Caco-2 (cell line): ENCODE measurements at regions not wholly inside any gene's neighbourhood (a gene's known extent, or its start where the extent isn't known, plus 50 kb on each side); places are given as distances from the start of the nearest gene placed in this dataset.

Source experiments
- BruUV-seq: library from RNA; stranded (reverse); fragments of 400-500 nt; replicated peaks from 2 replicates; lab custom pipeline; 2021; lab: Mats Ljungman, UMichigan
- CTCF ChIA-PET: fragments of 300-600 bp; sonication (Branson Sonifier 250); formaldehyde crosslinking; loops from one replicate; lab custom pipeline; 2022; ENCODE audit warnings: antibody characterized with exemption; lab: Charles Lee
- POLR2A ChIA-PET: fragments of 300-600 bp; sonication (Branson Sonifier 250); formaldehyde crosslinking; loops from one replicate; lab custom pipeline; 2022; ENCODE audit warnings: antibody characterized with exemption; lab: Charles Lee
- DNase-seq, 2 experiments: peaks; one replicate each; pipeline versions ENCODE4 v3.0.0 to v3.0.0-alpha.2; 2020 to 2022
- H3K27me3 ChIP-seq: replicated peaks from 2 replicates; pipeline ENCODE4 v1.6.0; 2011; ENCODE audit warnings: low read length; ENCODE audit not compliant: control insufficient read depth, insufficient read depth
- H3K36me3 ChIP-seq: 2 replicates; pipeline ENCODE4 v1.5.1; 2011; ENCODE audit warnings: low read length; ENCODE audit not compliant: control insufficient read depth, insufficient read depth
- H3K4me1 ChIP-seq: fragments of 250-450 bp; sonication (Bioruptor Pico); 2 replicates; pipeline ENCODE4 v1.5.1; 2020; ENCODE audit warnings: mild to moderate bottlenecking
- H3K4me3 ChIP-seq: 2 replicates; pipeline ENCODE4 v1.5.1; 2011; ENCODE audit warnings: low read depth, mild to moderate bottlenecking, control low read depth, low read length
- H3K9me3 ChIP-seq: fragments of 250-450 bp; sonication (Bioruptor Pico); 2 replicates; pipeline ENCODE4 v1.5.1; 2020; ENCODE audit warnings: mild to moderate bottlenecking, moderate library complexity
- H3K27ac Mint-ChIP-seq: one replicate; pipeline ENCODE4 v1.8.0; 2022; ENCODE audit warnings: mixed read lengths; ENCODE audit not compliant: unreplicated experiment
- H3K27me3 Mint-ChIP-seq: one replicate; pipeline ENCODE4 v1.8.0; 2022; ENCODE audit warnings: mixed read lengths; ENCODE audit not compliant: insufficient read depth, unreplicated experiment
- H3K36me3 Mint-ChIP-seq: one replicate; pipeline ENCODE4 v1.8.0; 2022; ENCODE audit warnings: mild to moderate bottlenecking, mixed read lengths; ENCODE audit not compliant: insufficient read depth, unreplicated experiment
- H3K4me1 Mint-ChIP-seq: one replicate; pipeline ENCODE4 v1.8.0; 2022; ENCODE audit warnings: low read depth, mixed read lengths; ENCODE audit not compliant: unreplicated experiment
- H3K4me3 Mint-ChIP-seq: one replicate; pipeline ENCODE4 v1.8.0; 2022; ENCODE audit warnings: mild to moderate bottlenecking, moderate library complexity, mixed read lengths; ENCODE audit not compliant: unreplicated experiment
- H3K9me3 Mint-ChIP-seq: one replicate; pipeline ENCODE4 v1.8.0; 2022; ENCODE audit warnings: mixed read lengths; ENCODE audit not compliant: unreplicated experiment
- intact Hi-C: fragments of 100-400 bp; cut with micrococcal nuclease; formaldehyde crosslinking; loops from one replicate; pipeline ENCODE4 v1.10.0; 2022; ENCODE audit not compliant: unreplicated experiment
- TF ChIP-seq, protein P1 (sequence below), 2 experiments: fragments of 200-600 bp in 1 of 2; IDR thresholded peaks; 1 replicate in 1 of 2; 2 replicates in 1 of 2; pipeline versions ENCODE4 v1.5.1 to v1.8.0; 2011 to 2022; ENCODE audit warnings: antibody characterized with exemption in 1 of 2, control low read depth in 1 of 2, inconsistent platforms in 1 of 2, low read depth in 1 of 2, low read length in 1 of 2, mild to moderate bottlenecking in 1 of 2, moderate library complexity in 1 of 2; ENCODE audit not compliant: insufficient read depth in 1 of 2, severe bottlenecking in 1 of 2, unreplicated experiment in 1 of 2

DNA sequence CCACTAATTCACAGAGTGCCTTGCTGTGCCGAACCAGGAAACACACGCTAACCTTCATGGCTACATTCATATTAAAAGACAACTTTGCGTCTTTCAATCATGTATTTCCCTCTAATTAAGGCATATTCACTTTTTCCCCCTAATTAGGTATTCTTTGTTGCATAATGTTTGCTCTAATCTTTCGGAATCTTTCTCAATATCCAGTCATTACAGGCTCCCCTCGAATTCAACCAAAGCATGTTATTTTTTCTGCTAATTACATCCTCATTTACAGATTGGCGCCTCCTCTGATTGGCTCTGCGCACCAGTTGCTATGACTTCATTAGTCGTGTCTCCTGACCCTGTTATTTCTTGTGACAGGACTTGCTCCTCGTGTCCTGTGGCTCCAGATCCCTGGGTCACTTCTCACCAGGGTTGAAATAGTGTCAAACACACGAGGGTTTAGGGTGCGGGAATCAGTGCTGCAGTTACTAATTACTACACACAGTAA lies 226.7 kb upstream of the TSHZ3 start:
- Histone ChIP-seq H3K36me3 (no peaks in the 10 kb centered on the region), H3K4me1 (no peaks in the 10 kb centered on the region), H3K9me3 (no peaks in the 10 kb centered on the region), H3K27me3 (no peaks in the 10 kb centered on the region), H3K4me3 (no peak overlapping the region)
- Mint-ChIP-seq H3K4me1 (no peaks in the 10 kb centered on the region), H3K36me3 (no peaks in the 10 kb centered on the region), H3K27ac (no peak overlapping the region), H3K9me3 (no peaks in the 10 kb centered on the region), H3K4me3 (no peak overlapping the region), H3K27me3 (peaks cover 14% of the 10 kb centered on the region)
- no TSS peak for BruUV-seq
- POLR2A ChIA-PET, result no interaction called here
- CTCF ChIA-PET, result no interaction called here
- intact Hi-C loops, result no loop called here
- DNase-seq, result no peak
- TF ChIP-seq, protein P1, sequence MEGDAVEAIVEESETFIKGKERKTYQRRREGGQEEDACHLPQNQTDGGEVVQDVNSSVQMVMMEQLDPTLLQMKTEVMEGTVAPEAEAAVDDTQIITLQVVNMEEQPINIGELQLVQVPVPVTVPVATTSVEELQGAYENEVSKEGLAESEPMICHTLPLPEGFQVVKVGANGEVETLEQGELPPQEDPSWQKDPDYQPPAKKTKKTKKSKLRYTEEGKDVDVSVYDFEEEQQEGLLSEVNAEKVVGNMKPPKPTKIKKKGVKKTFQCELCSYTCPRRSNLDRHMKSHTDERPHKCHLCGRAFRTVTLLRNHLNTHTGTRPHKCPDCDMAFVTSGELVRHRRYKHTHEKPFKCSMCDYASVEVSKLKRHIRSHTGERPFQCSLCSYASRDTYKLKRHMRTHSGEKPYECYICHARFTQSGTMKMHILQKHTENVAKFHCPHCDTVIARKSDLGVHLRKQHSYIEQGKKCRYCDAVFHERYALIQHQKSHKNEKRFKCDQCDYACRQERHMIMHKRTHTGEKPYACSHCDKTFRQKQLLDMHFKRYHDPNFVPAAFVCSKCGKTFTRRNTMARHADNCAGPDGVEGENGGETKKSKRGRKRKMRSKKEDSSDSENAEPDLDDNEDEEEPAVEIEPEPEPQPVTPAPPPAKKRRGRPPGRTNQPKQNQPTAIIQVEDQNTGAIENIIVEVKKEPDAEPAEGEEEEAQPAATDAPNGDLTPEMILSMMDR (IDR thresholded peaks at IDR 0.05; ENCODE audit: insufficient read depth in 1 of 2, low read depth in 1 of 2, low read length in 1 of 2, severe bottlenecking in 1 of 2, unreplicated experiment in 1 of 2), result no peak

DNA sequence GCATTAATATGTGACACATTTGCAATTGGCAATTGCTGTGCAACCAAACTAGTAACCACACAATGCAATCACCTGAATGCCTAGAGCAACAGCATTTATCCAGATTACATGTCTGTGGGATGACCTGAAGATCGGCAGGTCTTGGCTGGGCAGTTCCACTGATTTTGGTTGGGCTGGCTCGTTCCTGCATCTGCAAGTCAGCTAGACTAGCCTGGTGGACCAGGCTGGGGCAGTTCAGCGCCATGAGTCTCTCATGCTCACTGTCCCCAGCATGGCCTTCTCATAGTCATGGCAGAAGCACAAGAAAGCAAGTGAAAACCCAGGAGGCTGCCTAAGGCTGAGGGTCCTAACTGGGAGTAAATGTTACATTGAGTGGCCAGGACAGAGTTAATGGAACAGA lies 229.1 kb upstream of the TSHZ3 start:
- BruUV-seq, result no TSS peak
- Mint-ChIP-seq H3K36me3 (no peaks in the 10 kb centered on the region), H3K27me3 (peaks cover 19% of the 10 kb centered on the region), H3K4me3 (no peak overlapping the region), H3K27ac (no peak overlapping the region), H3K9me3 (no peaks in the 10 kb centered on the region), H3K4me1 (no peaks in the 10 kb centered on the region)
- no peaks in the 10 kb centered on the region for H3K9me3 ChIP-seq
- no peak overlapping the region for H3K4me3 ChIP-seq
- H3K4me1 ChIP-seq, result no peaks in the 10 kb centered on the region
- POLR2A ChIA-PET, result no interaction called here
- no peak for DNase-seq
- H3K36me3 ChIP-seq, result no peaks in the 10 kb centered on the region
- intact Hi-C loops, result no loop called here
- no peaks in the 10 kb centered on the region for H3K27me3 ChIP-seq
- TF ChIP-seq, protein P1 (IDR thresholded peaks at IDR 0.05; ENCODE audit: insufficient read depth in 1 of 2, low read depth in 1 of 2, low read length in 1 of 2, severe bottlenecking in 1 of 2, unreplicated experiment in 1 of 2), result no peak
- CTCF ChIA-PET, result no interaction called here

DNA sequence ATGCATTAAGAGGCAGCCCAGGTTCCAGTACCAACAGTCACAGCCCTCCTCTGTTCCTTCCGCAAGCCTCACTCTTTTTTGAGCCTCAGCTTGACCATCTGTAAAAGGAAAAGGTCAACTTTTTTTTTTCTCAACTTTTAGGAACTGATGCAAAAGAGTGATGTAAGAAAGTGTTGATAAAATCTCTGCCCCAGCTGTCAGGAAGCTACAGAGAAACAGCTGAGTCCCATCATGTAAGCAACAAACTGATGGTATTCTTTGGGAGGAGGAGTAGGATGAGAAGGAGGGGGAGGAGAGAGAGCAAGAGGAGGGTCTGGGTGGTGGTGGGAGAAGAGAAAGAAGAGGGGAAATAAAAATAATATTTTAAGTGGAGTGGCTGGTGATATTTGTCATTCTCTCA lies 233.9 kb upstream of the TSHZ3 start:
- Histone ChIP-seq H3K9me3 (no peaks in the 10 kb centered on the region), H3K36me3 (no peaks in the 10 kb centered on the region), H3K27me3 (no peaks in the 10 kb centered on the region), H3K4me3 (no peak overlapping the region), H3K4me1 (no peaks in the 10 kb centered on the region)
- no TSS peak for BruUV-seq
- no peak overlapping the region for H3K27ac Mint-ChIP-seq
- H3K4me3 Mint-ChIP-seq, result no peak overlapping the region
- H3K27me3 Mint-ChIP-seq, result peaks cover 15% of the 10 kb centered on the region
- H3K36me3 Mint-ChIP-seq, result no peaks in the 10 kb centered on the region
- TF ChIP-seq, protein P1 (IDR thresholded peaks at IDR 0.05; ENCODE audit: insufficient read depth in 1 of 2, low read depth in 1 of 2, low read length in 1 of 2, severe bottlenecking in 1 of 2, unreplicated experiment in 1 of 2), result no peak
- DNase-seq, result no peak
- H3K4me1 Mint-ChIP-seq, result no peaks in the 10 kb centered on the region
- intact Hi-C loops, result no loop called here
- ChIA-PET POLR2A (no interaction called here), CTCF (no interaction called here)
- no peaks in the 10 kb centered on the region for H3K9me3 Mint-ChIP-seq
